ENCODE measurements at regions not wholly inside any gene's neighbourhood (a gene's known extent, or its start where the extent isn't known, plus 50 kb on each side); places are given as distances from the start of the nearest gene placed in this dataset.

DNA sequence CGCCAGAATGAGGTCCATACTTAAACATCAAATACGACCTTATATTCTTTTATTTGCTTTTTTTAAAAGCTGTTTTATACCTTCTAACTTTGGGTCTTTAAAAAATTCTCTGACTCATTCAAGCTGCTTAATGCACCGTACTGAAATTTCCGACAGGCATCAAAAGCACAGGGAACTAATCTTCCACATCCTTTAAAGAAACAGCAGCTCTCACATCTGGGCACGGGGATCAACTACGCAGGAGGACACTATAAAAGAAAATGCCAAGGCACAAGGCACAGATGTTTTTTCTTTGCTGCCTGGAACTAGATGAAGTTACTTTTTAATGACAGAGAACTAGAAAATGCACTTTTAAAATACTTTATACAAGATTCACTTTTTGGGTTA lies 112.4 kb upstream of the ARG1 start:
- TF ChIP-seq, protein P1, sequence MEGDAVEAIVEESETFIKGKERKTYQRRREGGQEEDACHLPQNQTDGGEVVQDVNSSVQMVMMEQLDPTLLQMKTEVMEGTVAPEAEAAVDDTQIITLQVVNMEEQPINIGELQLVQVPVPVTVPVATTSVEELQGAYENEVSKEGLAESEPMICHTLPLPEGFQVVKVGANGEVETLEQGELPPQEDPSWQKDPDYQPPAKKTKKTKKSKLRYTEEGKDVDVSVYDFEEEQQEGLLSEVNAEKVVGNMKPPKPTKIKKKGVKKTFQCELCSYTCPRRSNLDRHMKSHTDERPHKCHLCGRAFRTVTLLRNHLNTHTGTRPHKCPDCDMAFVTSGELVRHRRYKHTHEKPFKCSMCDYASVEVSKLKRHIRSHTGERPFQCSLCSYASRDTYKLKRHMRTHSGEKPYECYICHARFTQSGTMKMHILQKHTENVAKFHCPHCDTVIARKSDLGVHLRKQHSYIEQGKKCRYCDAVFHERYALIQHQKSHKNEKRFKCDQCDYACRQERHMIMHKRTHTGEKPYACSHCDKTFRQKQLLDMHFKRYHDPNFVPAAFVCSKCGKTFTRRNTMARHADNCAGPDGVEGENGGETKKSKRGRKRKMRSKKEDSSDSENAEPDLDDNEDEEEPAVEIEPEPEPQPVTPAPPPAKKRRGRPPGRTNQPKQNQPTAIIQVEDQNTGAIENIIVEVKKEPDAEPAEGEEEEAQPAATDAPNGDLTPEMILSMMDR (IDR thresholded peaks at IDR 0.05), result no peak
- no peak for TF ChIP-seq POLR2A (IDR thresholded peaks at IDR 0.05)
- no peak for TF ChIP-seq POLR2AphosphoS5 (IDR thresholded peaks at IDR 0.05)
- no peak for TF ChIP-seq EP300 (IDR thresholded peaks at IDR 0.05)

Data from sigmoid colon (tissue), 4 donors.